Mucosa of descending colon (tissue), 3 donors: ENCODE measurements at regions not wholly inside any gene's neighbourhood (a gene's known extent, or its start where the extent isn't known, plus 50 kb on each side); places are given as distances from the start of the nearest gene placed in this dataset.

Source experiments
- ATAC-seq: fragments of 200-7000 bp; cut with Tn5 transposase; one replicate; pipeline ENCODE4 v1.9.1; 2020; ENCODE audit warnings: mild to moderate bottlenecking, moderate library complexity
- DNase-seq, 3 donors: peaks; one replicate each; pipeline ENCODE4 v3.0.0-alpha.2; 2020
- H3K36me3 ChIP-seq: fragments of 200-600 bp; one replicate; pipeline ENCODE4 v1.8.0; 2021; ENCODE audit warnings: low read depth, mild to moderate bottlenecking
- H3K4me1 ChIP-seq: fragments of 200-600 bp; one replicate; pipeline ENCODE4 v1.8.0; 2021; ENCODE audit warnings: low read depth, mild to moderate bottlenecking
- H3K4me3 ChIP-seq: fragments of 200-600 bp; one replicate; pipeline ENCODE4 v1.8.0; 2021; ENCODE audit warnings: mild to moderate bottlenecking
- H3K9me3 ChIP-seq: fragments of 200-600 bp; one replicate; pipeline ENCODE4 v1.8.0; 2021; ENCODE audit warnings: mild to moderate bottlenecking
- CTCF ChIP-seq: fragments of 200-600 bp; IDR thresholded peaks from one replicate; pipeline ENCODE4 v1.8.0; 2022; ENCODE audit warnings: antibody characterized with exemption, mild to moderate bottlenecking
- intact Hi-C, 2 donors: fragments of 100-400 bp; cut with DNase I in 1 of 2; cut with micrococcal nuclease in 1 of 2; formaldehyde crosslinking; loops; one replicate each; pipeline versions ENCODE4 v1.11.0 to v1.11.1; 2022; cut with DNase I, micrococcal nuclease
- donor health status: DM: no; HTN: no; CAD: no; lungs with moderate emphysema.
- donor health status: DM: no; HTN: no; CAD: no.
- donor health status: DM: no; HTN: yes; CAD: no.

- intact Hi-C loops, result no loop called here
- DNase-seq (no peak), ATAC-seq (no peak)
- H3K36me3 ChIP-seq, result no peaks in the 10 kb centered on the region
- no peak overlapping the region for H3K4me3 ChIP-seq
- TF ChIP-seq CTCF, result no peak
- H3K4me1 ChIP-seq, result no peaks in the 10 kb centered on the region
- peaks cover 2% of the 10 kb centered on the region for H3K9me3 ChIP-seq
Measured at GRCh38 chr6:80696268-80696667, 589.8 kb downstream of the BCKDHB start.

GRCh38 chr6:80690551-80691131 lies 584.2 kb downstream of the BCKDHB start:
- Histone ChIP-seq H3K4me1 (no peaks in the 10 kb centered on the region), H3K4me3 (no peak overlapping the region), H3K36me3 (no peaks in the 10 kb centered on the region), H3K9me3 (peaks cover 4% of the 10 kb centered on the region)
- intact Hi-C loops, result no loop called here
- ATAC-seq, result no peak
- no peak for DNase-seq
- no peak for TF ChIP-seq CTCF

- no peak for TF ChIP-seq CTCF
- DNase-seq, result no peak
- H3K9me3 ChIP-seq, result peaks cover 4% of the 10 kb centered on the region
- intact Hi-C loops, result no loop called here
- no peak overlapping the region for H3K4me3 ChIP-seq
- no peak for ATAC-seq
- H3K4me1 ChIP-seq, result no peaks in the 10 kb centered on the region
- H3K36me3 ChIP-seq, result no peaks in the 10 kb centered on the region
Measured at GRCh38 chr6:80689716-80690395, 583.4 kb downstream of the BCKDHB start.

GRCh38 chr6:80679992-80680391 lies 573.5 kb downstream of the BCKDHB start:
- TF ChIP-seq CTCF, result no peak
- intact Hi-C loops, result no loop called here
- no peak overlapping the region for H3K4me3 ChIP-seq
- peaks cover 4% of the 10 kb centered on the region for H3K9me3 ChIP-seq
- no peaks in the 10 kb centered on the region for H3K36me3 ChIP-seq
- no peaks in the 10 kb centered on the region for H3K4me1 ChIP-seq
- DNase-seq (no peak), ATAC-seq (no peak)

GRCh38 chr6:80676386-80676785 lies 569.9 kb downstream of the BCKDHB start:
- TF ChIP-seq CTCF, result no peak
- no peak for ATAC-seq

More at GRCh38 chr6:80676386-80676785, 569.9 kb downstream of the BCKDHB start:
- Histone ChIP-seq H3K4me3 (no peak overlapping the region), H3K4me1 (no peaks in the 10 kb centered on the region), H3K9me3 (peaks cover 4% of the 10 kb centered on the region), H3K36me3 (no peaks in the 10 kb centered on the region)
- intact Hi-C loops, result no loop called here
- no peak for DNase-seq
